SJSA1 (cell line): ENCODE measurements at regions not wholly inside any gene's neighbourhood (a gene's known extent, or its start where the extent isn't known, plus 50 kb on each side); places are given as distances from the start of the nearest gene placed in this dataset.
A peak's percentile ranks its signal among the peaks of the same experiment; 100 is the strongest.

Experiments
- DNase-seq, 2 experiments: peaks; one replicate each; pipeline ENCODE4 v3.0.0-alpha.2; 2015 to 2020; ENCODE audit warnings: low spot score in 2 of 2, low read depth in 1 of 2
- H3K27ac ChIP-seq: fragments of 250-450 bp; sonication (Bioruptor Pico); 2 replicates; pipeline ENCODE4 v1.5.1; 2020; ENCODE audit warnings: mild to moderate bottlenecking, moderate library complexity
- H3K27me3 ChIP-seq: fragments of 250-450 bp; sonication (Bioruptor Pico); replicated peaks from 2 replicates; pipeline ENCODE4 v1.5.1; 2020; ENCODE audit warnings: mild to moderate bottlenecking, moderate library complexity
- H3K36me3 ChIP-seq: fragments of 250-450 bp; sonication (Bioruptor Pico); 2 replicates; pipeline ENCODE4 v1.5.1; 2020; ENCODE audit warnings: mild to moderate bottlenecking
- H3K4me1 ChIP-seq: fragments of 250-450 bp; sonication (Bioruptor Pico); replicated peaks from 2 replicates; pipeline ENCODE4 v1.6.1; 2021; ENCODE audit warnings: mild to moderate bottlenecking
- H3K4me3 ChIP-seq: fragments of 250-450 bp; sonication (Bioruptor Pico); 2 replicates; pipeline ENCODE4 v1.5.1; 2020; ENCODE audit warnings: mild to moderate bottlenecking
- H3K9me3 ChIP-seq: fragments of 250-450 bp; sonication (Bioruptor Pico); replicated peaks from 2 replicates; pipeline ENCODE4 v1.5.1; 2020; ENCODE audit warnings: mild to moderate bottlenecking

DNA sequence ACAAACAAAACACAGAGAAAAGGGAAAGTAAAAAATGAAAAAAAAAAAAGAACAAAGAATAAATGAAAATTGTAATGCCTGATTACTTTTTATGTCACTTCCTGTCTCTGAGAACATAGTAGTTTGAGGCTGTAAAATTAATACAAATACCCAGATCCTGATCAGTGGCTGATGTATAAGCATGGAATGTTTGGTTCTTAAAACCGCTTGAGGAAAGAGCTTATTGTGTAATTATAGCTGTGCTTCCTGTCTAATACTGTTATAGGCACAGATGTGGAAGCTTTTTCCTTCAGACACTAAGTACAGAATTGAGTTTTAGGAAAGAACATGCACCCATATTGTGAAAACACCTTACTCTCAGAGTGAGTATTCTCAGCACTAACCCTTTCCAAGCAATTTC, 86.9 kb downstream of the AVPR1A start:
- Histone ChIP-seq H3K27ac (no peak overlapping the region), H3K9me3 (no peaks in the 10 kb centered on the region), H3K27me3 (no peaks in the 10 kb centered on the region), H3K4me3 (no peak overlapping the region), H3K4me1 (peaks cover 19% of the 10 kb centered on the region), H3K36me3 (no peaks in the 10 kb centered on the region)
- DNase-seq: peak in 1 of 2 experiments; percentile 16

DNA sequence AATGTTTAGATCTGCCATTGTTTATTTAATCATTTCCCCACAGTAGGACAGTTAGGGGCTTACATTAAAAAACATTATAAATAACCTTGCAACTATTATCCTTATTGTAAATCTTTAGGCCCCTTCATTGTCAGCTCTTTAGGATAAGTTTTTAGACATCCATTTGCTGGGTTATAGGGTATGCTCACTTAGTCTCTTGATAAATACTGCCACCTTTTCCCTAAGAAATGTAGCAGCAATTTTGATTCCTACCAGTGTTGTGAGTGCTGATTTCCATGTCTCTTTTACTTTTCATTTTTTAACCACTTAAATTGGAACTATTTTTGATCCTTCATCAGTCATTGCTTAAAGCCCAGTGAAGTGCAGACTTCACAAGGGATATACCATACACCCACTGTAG, 94.4 kb downstream of the AVPR1A start:
- H3K4me1 ChIP-seq: no peaks in the 10 kb centered on the region
- no peaks in the 10 kb centered on the region for H3K9me3 ChIP-seq
- DNase-seq: no peak

DNA sequence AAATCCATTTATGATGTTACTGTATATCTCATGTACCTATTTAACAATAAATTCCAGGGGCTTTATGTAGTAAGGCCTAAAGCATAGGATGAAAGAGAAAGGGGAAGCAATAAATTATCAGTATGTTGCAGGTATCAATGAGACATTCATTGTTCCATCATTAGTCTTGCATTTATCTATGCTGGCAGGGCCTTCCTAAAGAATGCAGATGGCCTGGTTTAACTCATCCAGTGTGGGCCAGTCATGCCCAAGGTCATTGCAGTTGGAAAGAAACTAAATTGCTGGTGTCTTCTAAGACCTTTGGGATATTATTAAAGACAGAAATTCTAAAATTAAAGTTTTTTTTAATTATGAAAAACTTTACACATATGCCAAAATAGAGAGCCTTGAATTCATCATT, 98.3 kb downstream of the AVPR1A start:
- peaks cover 3% of the 10 kb centered on the region for H3K4me1 ChIP-seq
- no peak overlapping the region for H3K27ac ChIP-seq
- H3K4me3 ChIP-seq: no peak overlapping the region

More for the DNA sequence above, 94.4 kb downstream of the AVPR1A start:
- H3K4me3 ChIP-seq: no peak overlapping the region
- no peaks in the 10 kb centered on the region for H3K27me3 ChIP-seq
- no peak overlapping the region for H3K27ac ChIP-seq
- no peaks in the 10 kb centered on the region for H3K36me3 ChIP-seq

GRCh38 chr12:63047146-63047545, 103.9 kb downstream of the AVPR1A start:
- H3K9me3 ChIP-seq: no peaks in the 10 kb centered on the region
- no peak overlapping the region for H3K4me3 ChIP-seq
- DNase-seq: no peak
- H3K27ac ChIP-seq: peak overlapping the region; percentile 44
- H3K36me3 ChIP-seq: no peaks in the 10 kb centered on the region
- no peaks in the 10 kb centered on the region for H3K27me3 ChIP-seq
- peaks cover 33% of the 10 kb centered on the region for H3K4me1 ChIP-seq

More for the DNA sequence above, 98.3 kb downstream of the AVPR1A start:
- Histone ChIP-seq H3K9me3 (no peaks in the 10 kb centered on the region), H3K36me3 (no peaks in the 10 kb centered on the region), H3K27me3 (no peaks in the 10 kb centered on the region)
- DNase-seq: no peak

- Histone ChIP-seq H3K27ac (peak overlapping the region; percentile 66), H3K27me3 (no peaks in the 10 kb centered on the region), H3K4me1 (peaks cover 37% of the 10 kb centered on the region), H3K9me3 (peaks cover 6% of the 10 kb centered on the region; the same call in 1 of the 2 replicates), H3K36me3 (no peaks in the 10 kb centered on the region), H3K4me3 (no peak overlapping the region)
- DNase-seq: peak; percentile 87 to 97
Observed at GRCh38 chr12:63045020-63045860, 105.8 kb downstream of the AVPR1A start.

- peaks cover 34% of the 10 kb centered on the region for H3K4me1 ChIP-seq
- H3K4me3 ChIP-seq: no peak overlapping the region
- no peak overlapping the region for H3K27ac ChIP-seq
- no peaks in the 10 kb centered on the region for H3K36me3 ChIP-seq
- 0 out of 2 replicates have a peak, but pooled peaks cover 2% of the 10 kb centered on the region for H3K27me3 ChIP-seq
- peaks cover 6% of the 10 kb centered on the region; the same call in 1 of the 2 replicates for H3K9me3 ChIP-seq
- DNase-seq: peak; percentile 84 to 88
Observed at GRCh38 chr12:63042646-63043045, 107.7 kb upstream of the PPM1H start.

GRCh38 chr12:63041601-63042000, 106.7 kb upstream of the PPM1H start:
- peaks cover 6% of the 10 kb centered on the region; the same call in 1 of the 2 replicates for H3K9me3 ChIP-seq
- no peak overlapping the region for H3K4me3 ChIP-seq
- H3K27me3 ChIP-seq: 0 out of 2 replicates have a peak, but pooled peaks cover 3% of the 10 kb centered on the region
- peaks cover 28% of the 10 kb centered on the region for H3K4me1 ChIP-seq
- DNase-seq: peak; percentile 58 to 81
- no peak overlapping the region for H3K27ac ChIP-seq
- no peaks in the 10 kb centered on the region for H3K36me3 ChIP-seq

- 0 out of 2 replicates have a peak, but pooled peaks cover 3% of the 10 kb centered on the region for H3K27me3 ChIP-seq
- no peak overlapping the region for H3K27ac ChIP-seq
- no peaks in the 10 kb centered on the region for H3K36me3 ChIP-seq
- H3K9me3 ChIP-seq: peaks cover 6% of the 10 kb centered on the region; the same call in 1 of the 2 replicates
- H3K4me1 ChIP-seq: peaks cover 22% of the 10 kb centered on the region
- H3K4me3 ChIP-seq: no peak overlapping the region
- DNase-seq: peak; percentile 55 to 65
Observed at GRCh38 chr12:63040526-63041220, 105.7 kb upstream of the PPM1H start.

DNA sequence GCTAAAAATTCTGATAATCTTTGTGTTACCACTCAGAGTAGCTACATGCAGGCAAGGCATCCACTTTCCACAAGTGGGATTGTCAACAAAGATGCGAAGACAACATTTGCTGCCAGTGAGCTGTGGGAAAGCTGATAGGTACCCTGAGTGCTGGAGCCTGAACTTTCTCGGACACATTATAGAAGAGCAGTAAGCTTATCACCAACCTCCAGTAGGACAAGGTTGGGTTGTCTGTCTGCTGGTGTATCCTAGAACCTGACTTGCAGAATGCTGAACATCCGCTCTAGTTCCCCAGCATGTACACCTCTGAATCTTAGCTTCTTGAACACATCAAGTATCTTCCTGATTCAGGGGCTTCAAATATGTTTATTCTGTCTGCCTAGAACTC, 103.8 kb upstream of the PPM1H start:
- no peak overlapping the region for H3K4me3 ChIP-seq
- H3K4me1 ChIP-seq: peaks cover 14% of the 10 kb centered on the region
- DNase-seq: peak in 1 of 2 experiments; percentile 80
- peaks cover 6% of the 10 kb centered on the region; the same call in 1 of the 2 replicates for H3K9me3 ChIP-seq
- no peaks in the 10 kb centered on the region for H3K36me3 ChIP-seq
- H3K27me3 ChIP-seq: peaks cover 3% of the 10 kb centered on the region
- no peak overlapping the region for H3K27ac ChIP-seq

GRCh38 chr12:63037746-63038712, 103.1 kb upstream of the PPM1H start:
- Histone ChIP-seq H3K27me3 (peaks cover 5% of the 10 kb centered on the region), H3K27ac (no peak overlapping the region), H3K9me3 (peaks cover 6% of the 10 kb centered on the region; the same call in 1 of the 2 replicates), H3K36me3 (no peaks in the 10 kb centered on the region), H3K4me1 (peaks cover 13% of the 10 kb centered on the region), H3K4me3 (no peak overlapping the region)
- peak; percentile 60 to 66 for DNase-seq

GRCh38 chr12:63036974-63037335, 102.0 kb upstream of the PPM1H start:
- peak; percentile 62 to 67 for DNase-seq
- H3K4me3 ChIP-seq: no peak overlapping the region
- peaks cover 5% of the 10 kb centered on the region for H3K27me3 ChIP-seq
- H3K4me1 ChIP-seq: peaks cover 2% of the 10 kb centered on the region; the same call in 1 of the 2 replicates
- no peaks in the 10 kb centered on the region for H3K36me3 ChIP-seq
- no peak overlapping the region for H3K27ac ChIP-seq
- H3K9me3 ChIP-seq: peaks cover 6% of the 10 kb centered on the region; the same call in 1 of the 2 replicates

DNA sequence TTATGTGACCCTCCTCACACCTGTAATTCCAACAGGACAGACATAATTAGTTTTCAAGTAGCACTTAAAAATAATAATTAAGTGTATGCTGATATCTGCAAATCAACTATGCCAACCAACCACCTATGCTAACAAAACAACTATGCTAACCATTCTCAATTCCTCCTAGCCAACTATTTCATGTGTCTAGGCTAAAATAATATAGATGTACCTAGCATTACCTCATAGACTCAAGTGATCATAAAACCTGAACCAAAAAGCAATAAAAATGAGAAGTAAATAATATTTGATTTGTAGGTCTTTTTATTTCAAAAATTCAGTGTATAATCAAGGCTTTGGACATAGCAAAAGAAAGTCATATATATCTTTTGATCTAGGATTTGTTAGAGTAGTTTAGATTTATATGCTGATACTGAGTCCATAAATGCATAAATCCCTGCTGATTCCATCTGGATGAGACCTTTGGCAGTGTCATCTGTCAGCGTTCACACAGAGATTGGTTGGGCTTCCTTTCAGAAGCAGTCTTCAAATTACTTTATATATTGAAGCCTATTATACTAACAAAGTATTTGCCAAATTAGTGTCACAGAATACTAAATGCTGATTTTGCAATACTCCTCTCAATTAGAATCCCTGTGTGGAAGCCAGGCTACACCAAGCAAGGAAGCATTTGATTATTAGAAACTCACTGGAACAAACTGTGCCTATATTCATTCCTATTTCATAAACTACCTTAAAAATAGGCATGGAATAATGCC, 101.4 kb upstream of the PPM1H start:
- H3K27ac ChIP-seq: no peak overlapping the region
- peaks cover 4% of the 10 kb centered on the region; the same call in 1 of the 2 replicates for H3K9me3 ChIP-seq
- DNase-seq: peak; percentile 55 to 61
- peaks cover 5% of the 10 kb centered on the region for H3K27me3 ChIP-seq
- no peaks in the 10 kb centered on the region for H3K4me1 ChIP-seq
- H3K36me3 ChIP-seq: no peaks in the 10 kb centered on the region
- H3K4me3 ChIP-seq: no peak overlapping the region
